Inflammatory macrophage treated with lipopolysaccharide for 4 hours (primary cell): ENCODE measurements at regions not wholly inside any gene's neighbourhood (a gene's known extent, or its start where the extent isn't known, plus 50 kb on each side); places are given as distances from the start of the nearest gene placed in this dataset.
"Not testable (repeated sequence)": the region's sequence is repeated elsewhere in the genome, so short reads cannot be mapped to it uniquely, and the experiment has no call there.

Experiments used
- DNase-seq: peaks from one replicate; pipeline ENCODE4 v3.0.0-alpha.2; 2020

GRCh38 chr9:12318732-12319685, 374.2 kb upstream of the TYRP1 start:
- no peak for DNase-seq

- DNase-seq = no peak
Measured at GRCh38 chr9:12329623-12329985, 363.6 kb upstream of the TYRP1 start.

DNA sequence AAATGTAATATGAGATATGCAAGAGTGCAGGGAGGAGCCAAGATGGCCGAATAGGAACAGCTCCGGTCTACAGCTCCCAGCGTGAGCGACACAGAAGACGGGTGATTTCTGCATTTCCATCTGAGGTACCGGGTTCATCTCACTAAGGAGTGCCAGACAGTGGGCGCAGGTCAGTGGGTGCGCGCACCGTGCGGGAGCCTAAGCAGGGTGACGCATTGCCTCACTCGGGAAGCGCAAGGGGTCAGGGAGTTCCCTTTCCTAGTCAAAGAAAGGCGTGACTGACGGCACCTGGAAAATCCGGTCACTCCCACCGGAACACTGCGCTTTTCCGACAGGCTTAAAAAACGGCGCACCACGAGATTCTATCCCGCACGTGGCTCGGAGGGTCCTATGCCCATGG, 359.2 kb upstream of the TYRP1 start:
- not testable (repeated sequence) for DNase-seq

GRCh38 chr9:12350775-12351174, 342.4 kb upstream of the TYRP1 start:
- no peak for DNase-seq

DNA sequence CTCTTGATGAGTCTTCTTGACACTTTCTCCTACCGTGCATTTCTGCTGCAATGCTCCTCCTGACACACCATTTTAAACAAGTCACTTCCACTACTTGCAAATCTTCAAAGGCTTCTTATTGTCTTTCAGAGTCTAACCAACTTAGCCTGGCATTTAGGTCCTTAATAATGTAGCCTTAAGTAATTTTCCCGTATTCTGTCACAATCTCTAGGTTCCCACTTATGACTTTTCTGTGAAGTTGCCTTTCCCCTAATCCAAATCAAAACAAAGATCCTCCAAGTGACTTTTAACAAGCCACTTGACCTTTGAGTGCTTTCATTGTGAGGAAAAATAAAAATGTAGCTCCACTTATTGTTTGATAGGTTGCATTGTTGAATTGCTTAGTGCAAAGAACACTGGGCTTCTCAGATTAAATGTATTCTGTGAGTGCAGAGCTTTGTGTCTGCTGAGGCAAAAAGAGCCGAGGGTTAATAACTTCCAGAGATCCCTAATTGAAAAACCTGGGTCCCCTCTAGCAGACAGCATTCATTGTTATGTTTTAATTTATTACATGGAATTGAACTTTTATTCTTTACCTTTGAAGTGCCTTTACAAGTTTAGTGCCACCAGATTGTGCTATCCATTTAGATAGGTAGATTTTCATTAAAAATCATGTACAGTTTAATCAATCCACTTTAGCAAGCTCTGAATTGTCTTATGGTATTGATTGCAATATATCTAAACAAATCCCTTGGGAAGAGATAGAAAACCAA, 341.7 kb upstream of the TYRP1 start:
- no peak for DNase-seq

DNA sequence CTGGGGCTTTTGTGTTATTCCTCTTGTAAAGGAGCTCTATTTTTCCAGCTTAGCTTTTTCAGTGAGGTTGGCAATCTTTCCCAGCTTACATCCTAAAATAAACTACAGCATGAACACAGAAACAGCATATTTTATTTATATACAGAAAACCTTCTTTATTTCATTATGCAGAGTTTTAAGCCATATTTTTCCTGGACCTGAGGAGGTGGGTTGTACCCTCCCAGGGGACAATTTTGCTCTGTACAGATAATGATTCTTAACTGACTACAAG, 341.2 kb upstream of the TYRP1 start:
- DNase-seq = no peak

- no peak for DNase-seq
Measured at GRCh38 chr9:12363439-12363838, 329.7 kb upstream of the TYRP1 start.

- DNase-seq = no peak
Measured at GRCh38 chr9:12368569-12368968, 324.6 kb upstream of the TYRP1 start.

- no peak for DNase-seq
Measured at GRCh38 chr9:12391839-12392509, 301.2 kb upstream of the TYRP1 start.

DNA sequence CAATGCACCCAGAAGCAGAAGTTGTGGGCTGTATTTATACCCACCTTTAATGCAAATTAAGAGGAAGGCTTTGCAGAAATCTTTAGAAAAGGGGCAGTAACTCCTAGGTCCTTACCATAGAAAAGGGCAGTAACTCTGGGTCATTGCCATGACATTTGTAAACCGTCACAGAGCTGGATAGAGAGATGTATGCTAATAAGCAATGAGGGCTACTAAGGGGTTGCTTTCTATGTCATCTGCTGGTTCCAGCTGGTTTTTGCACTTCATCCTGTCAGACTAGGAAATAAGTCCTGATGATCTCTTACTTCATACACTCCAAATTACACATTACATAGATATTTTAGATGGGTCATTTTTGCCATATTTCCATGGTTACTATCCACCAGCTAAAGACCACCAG, 299.1 kb upstream of the TYRP1 start:
- no peak for DNase-seq

DNA sequence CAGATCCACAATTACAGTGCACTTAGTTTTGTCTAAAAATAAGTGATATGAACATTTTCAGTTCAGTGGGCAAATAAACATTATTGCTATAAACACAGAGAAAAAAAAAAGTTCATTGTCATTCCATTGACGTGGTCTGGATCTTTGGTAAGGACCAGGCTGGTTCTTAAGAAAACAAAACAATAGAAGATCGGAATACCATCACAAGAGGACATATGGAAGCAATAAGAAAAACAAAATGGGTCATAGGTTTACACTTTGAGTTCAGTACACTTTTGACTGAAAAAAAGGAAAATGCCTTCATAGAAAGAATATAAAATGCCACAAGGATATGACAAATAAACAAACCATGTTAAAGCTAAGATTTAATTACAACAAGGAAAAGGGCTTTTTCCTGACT, 289.5 kb upstream of the TYRP1 start:
- DNase-seq = no peak

DNA sequence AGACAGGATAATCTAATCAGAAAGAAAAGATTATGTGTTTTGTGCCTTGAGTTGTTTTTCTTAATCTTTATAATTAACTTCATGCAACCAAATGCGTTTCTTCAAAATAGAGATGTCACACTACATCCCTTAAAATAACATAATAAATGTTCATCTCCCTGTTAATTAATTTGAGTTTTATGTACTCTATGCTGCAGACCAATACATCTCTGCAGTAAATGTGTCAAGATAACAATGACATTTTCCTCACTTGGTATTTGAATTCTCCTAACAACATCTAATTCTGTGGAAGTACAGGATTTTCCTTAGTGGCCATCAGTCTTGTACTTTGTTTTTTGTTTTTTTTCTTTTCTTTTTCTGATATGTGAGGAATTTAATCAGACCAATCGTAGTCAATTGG, 279.2 kb upstream of the TYRP1 start:
- DNase-seq = no peak

- no peak for DNase-seq
Measured at GRCh38 chr9:12414514-12414913, 278.7 kb upstream of the TYRP1 start.

DNA sequence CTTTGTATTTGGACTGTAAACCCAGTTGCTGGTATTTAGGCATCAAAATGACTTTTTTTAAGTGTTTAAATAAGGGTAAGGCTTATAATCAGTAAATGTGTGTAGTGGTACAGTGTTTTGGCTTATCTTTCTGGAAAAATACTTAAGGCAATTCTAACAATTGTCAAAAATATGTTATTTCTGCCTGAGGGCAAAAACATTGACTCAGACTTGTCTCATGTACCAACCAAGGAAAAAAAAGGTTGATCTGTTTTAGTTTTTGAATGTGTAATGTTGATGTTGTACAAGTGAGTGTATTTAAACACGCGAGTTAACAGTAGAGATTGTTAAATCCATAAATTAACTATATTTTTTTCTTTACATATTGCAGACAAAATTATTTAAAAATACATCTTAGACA, 277.8 kb upstream of the TYRP1 start:
- no peak for DNase-seq

GRCh38 chr9:12416716-12417115, 276.5 kb upstream of the TYRP1 start:
- DNase-seq = no peak

DNA sequence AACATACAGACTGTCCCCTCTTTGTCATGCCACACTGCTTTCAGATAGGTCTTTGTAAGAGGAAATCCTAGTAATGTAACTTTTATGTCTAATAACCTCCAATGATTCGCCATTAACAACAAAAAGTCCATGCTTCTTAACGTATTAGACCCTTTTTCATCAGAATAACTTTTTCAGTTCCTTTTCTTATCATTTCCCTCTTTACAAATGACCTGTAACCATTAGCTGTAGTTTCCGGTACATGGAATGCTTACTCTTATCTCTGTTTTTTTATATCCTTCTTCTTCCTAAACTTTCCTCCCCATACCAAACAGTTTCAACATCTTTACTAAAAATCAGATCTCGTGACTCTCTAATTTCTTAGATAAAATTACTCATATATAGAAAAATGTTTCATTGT, 268.9 kb upstream of the TYRP1 start:
- DNase-seq = no peak

DNA sequence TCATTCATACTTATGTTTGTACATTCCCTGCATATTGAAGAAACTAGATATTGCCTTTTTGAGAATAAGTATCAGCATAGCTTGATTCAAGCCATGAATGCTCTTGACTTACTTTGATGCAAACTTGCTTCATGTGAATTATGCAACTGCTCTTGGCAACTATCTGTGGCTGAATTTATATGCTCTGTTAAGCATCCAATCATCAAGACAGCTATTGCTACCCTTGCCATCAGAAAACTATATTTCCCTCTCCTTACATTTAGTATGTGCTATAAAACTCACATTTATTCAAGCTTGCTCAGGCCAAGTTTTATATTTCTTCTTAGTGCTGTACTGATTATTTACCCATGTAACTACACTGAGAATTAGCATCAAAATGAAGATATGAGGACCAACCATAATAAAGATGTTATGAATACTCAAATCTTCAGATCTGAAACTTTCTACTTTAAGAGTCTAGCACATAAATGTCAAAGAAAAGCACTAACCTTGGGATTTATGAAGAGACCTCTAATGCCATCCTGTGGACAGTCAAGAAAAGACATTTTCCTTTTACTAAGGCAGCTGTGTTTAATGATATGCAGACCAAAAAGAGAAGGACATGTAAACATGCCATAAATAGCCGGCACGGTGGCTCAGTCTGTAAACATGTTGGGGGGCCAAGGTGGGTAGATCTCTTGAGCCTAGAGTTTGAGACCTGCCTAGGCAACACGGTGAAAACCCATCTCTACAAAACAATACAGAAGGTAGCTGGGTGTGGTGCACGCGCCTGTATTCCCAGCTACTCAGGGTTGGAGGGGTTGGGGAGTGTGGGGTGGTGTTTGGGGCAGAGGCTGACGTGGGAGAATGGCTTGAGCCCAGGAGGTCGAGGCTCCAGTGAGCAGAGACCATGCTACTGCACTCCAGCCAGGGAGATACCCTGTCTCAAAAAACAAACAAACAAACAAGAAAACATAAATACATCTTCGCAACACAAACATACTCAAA, 267.0 kb upstream of the TYRP1 start:
- DNase-seq = no peak

DNA sequence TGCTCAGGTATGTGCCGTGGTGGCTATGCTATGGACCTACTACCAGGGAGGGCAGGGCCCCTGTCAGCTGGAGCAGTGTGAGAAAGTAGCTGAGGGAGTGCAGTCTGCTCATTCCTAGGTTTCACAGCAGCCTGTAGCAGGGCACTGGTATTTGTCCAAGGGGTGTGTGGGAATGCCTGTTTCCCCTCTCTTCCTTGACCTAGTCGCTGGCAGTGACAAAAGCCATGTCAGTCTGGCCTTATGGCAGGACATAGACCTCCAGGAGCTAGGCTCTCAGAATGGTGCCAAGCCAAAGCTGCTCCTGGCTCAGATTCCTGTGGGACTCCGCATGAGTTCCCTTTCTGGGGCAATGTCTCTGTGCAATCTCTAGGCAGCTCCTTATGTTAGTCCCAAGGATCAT, 253.9 kb upstream of the TYRP1 start:
- no peak for DNase-seq

GRCh38 chr9:12441080-12441479, 252.1 kb upstream of the TYRP1 start:
- DNase-seq = not testable (repeated sequence)

DNA sequence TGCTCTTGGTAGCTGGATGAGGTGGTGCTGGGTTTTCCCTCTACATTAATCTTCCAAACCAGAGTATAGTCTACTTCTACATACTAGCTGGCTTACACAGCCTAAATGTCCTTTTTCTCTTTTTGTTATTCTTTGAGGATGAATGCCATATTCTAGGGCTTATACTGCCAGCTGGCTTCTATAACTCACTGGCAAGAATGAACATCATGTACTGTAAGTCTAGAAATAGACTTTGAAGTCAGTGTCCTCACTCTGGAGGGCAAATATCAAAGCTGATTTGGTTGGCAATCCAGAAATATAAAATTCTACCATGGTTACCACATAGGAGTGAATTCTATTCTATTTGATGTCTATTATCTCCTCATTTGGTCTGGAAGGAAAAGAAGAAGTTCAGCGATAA, 251.7 kb upstream of the TYRP1 start:
- no peak for DNase-seq

DNA sequence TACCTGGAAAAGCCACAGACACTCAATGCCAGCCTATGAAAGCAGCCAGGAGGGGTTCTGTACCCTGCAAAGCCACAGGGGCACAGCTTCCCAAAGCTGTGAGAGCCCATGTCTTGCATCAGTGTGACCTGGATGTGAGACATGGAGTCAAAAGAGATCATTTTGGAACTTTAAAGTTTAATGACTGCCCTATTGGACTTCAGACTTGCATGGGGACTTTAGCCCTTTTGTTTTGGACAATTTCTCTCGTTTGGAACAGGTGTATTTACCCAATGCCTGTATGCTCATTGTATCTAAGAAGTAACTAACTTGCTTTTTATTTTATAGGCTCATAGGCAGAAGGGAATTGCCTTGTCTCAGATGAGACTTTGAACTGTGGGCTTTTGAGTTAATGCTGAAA, 244.9 kb upstream of the TYRP1 start:
- DNase-seq = no peak

- DNase-seq = no peak
Measured at GRCh38 chr9:12457237-12457636, 235.9 kb upstream of the TYRP1 start.
